Upper lobe of left lung (tissue), 6 donors: ENCODE measurements at regions not wholly inside any gene's neighbourhood (a gene's known extent, or its start where the extent isn't known, plus 50 kb on each side); places are given as distances from the start of the nearest gene placed in this dataset.

Experiments
- ATAC-seq, 2 donors: fragments of 200-7000 bp; cut with Tn5 transposase; one replicate each; pipeline ENCODE4 v1.9.1; 2022; ENCODE audit warnings: mild to moderate bottlenecking in 2 of 2, moderate library complexity in 2 of 2; ENCODE audit not compliant: low FRiP score in 2 of 2
- DNase-seq, 2 donors: peaks; one replicate each; pipeline ENCODE4 v3.0.0-alpha.2; 2019 to 2020
- H3K27ac ChIP-seq, 4 donors: fragments of 200-600 bp; sonication (generic); one replicate each; pipeline ENCODE4 v1.5.1; 2016 to 2019
- H3K27me3 ChIP-seq, 4 donors: fragments of 200-600 bp; sonication (generic); one replicate each; pipeline ENCODE4 v1.5.1; 2017 to 2019
- H3K36me3 ChIP-seq, 4 donors: fragments of 200-600 bp; sonication (generic); one replicate each; pipeline ENCODE4 v1.5.1; 2016 to 2019
- H3K4me1 ChIP-seq, 4 donors: fragments of 200-600 bp; sonication (generic); one replicate each; pipeline ENCODE4 v1.5.1; 2018 to 2019
- H3K4me3 ChIP-seq, 4 donors: fragments of 200-600 bp; sonication (generic); one replicate each; pipeline ENCODE4 v1.5.1; 2017 to 2019; ENCODE audit warnings: mild to moderate bottlenecking in 2 of 4, moderate library complexity in 1 of 4
- H3K9me3 ChIP-seq, 4 donors: fragments of 200-600 bp; sonication (generic); one replicate each; pipeline ENCODE4 v1.5.1; 2018 to 2019
- CTCF ChIP-seq, 6 experiments: fragments of 450-650 bp in 4 of 6; fragments of 200-600 bp in 2 of 6; sonication (generic) in 2 of 6; IDR thresholded peaks; one replicate each; pipeline ENCODE4 v1.5.1; 2016 to 2019; ENCODE audit warnings: antibody characterized with exemption in 6 of 6
- EP300 ChIP-seq, 4 donors: sonication (generic); formaldehyde crosslinking; IDR thresholded peaks; one replicate each; pipeline ENCODE4 v1.5.1; 2017; ENCODE audit warnings: antibody characterized with exemption in 4 of 4, control low read depth in 2 of 4
- POLR2A ChIP-seq, 4 donors: fragments of 450-650 bp; IDR thresholded peaks; one replicate each; pipeline ENCODE4 v1.5.1; 2016 to 2017; ENCODE audit warnings: antibody characterized with exemption in 4 of 4, mild to moderate bottlenecking in 2 of 4
- POLR2AphosphoS5 ChIP-seq, 2 donors: sonication (generic); formaldehyde crosslinking; IDR thresholded peaks; one replicate each; pipeline ENCODE4 v1.5.1; 2017; ENCODE audit warnings: antibody characterized with exemption in 2 of 2
- WGBS, 2 donors: methylation state at CpG; one replicate each; pipeline ENCODE4 v1.1.5; 2017 to 2018; 5-methylcytosine and 5-hydroxymethylcytosine counted together
- donor health status: DM: no; HTN: no; CAD: no; lungs with moderate emphysema.
- donor health status: DM: no; HTN: yes; CAD: no; lungs with severe emphysema.

DNA sequence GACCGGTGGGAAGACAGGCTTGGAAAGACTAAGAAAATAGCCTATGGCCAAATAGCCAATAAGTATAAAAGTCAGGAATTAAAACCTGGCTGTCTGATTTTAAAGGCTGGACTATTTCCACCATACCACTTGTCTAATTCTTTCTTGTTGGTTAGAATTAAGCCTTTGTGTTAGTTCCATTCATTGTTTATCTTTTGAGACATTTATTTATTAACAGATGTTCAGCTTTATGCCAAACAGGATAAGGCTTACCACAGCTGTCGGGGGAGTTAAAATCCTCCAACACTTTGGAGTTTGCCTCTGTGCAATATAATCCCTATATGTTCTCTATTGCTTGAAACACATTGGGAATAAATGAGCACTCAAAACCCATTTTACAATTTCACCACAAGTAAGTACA lies 208.3 kb downstream of the TMEM200A start:
- WGBS, 2 donors, result 41 to 45% methylated on average over 2 of the region's 2 CpGs
- DNase-seq (no peak), ATAC-seq (no peak)
- Histone ChIP-seq H3K4me3 (no peak overlapping the region), H3K9me3 (no peaks in the 10 kb centered on the region), H3K27me3 (no peaks in the 10 kb centered on the region), H3K4me1 (no peaks in the 10 kb centered on the region), H3K27ac (no peak overlapping the region), H3K36me3 (no peaks in the 10 kb centered on the region)
- TF ChIP-seq EP300 (IDR thresholded peaks at IDR 0.05) (no peak), POLR2AphosphoS5 (IDR thresholded peaks at IDR 0.05) (no peak), CTCF (IDR thresholded peaks at IDR 0.05) (no peak), POLR2A (IDR thresholded peaks at IDR 0.05) (no peak)

DNA sequence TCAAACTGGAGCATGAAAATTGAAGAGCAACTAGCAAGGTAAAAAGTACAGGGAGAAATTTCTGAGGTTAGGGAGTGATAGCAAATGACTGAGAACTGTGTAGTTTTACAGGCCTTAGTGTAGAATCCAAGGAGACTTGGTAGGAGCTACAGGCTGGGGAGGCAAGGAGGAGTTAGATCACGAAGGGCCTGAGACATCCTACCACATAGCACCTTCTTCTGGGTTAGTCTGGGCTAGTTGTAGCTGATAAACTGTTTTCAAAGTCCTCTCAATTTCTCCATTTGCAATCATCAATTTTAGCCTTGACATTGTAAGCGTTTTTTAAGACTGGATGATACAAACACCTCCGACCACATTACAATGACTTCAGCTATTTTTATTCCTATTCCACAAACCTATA lies 209.7 kb downstream of the TMEM200A start:
- Histone ChIP-seq H3K4me3 (no peak overlapping the region), H3K4me1 (no peaks in the 10 kb centered on the region), H3K27me3 (no peaks in the 10 kb centered on the region), H3K36me3 (no peaks in the 10 kb centered on the region), H3K9me3 (no peaks in the 10 kb centered on the region), H3K27ac (no peak overlapping the region)
- TF ChIP-seq POLR2AphosphoS5 (IDR thresholded peaks at IDR 0.05) (no peak), CTCF (IDR thresholded peaks at IDR 0.05) (no peak), EP300 (IDR thresholded peaks at IDR 0.05) (no peak), POLR2A (IDR thresholded peaks at IDR 0.05) (no peak)
- DNase-seq (no peak), ATAC-seq (no peak)
- WGBS, 2 donors, result 66 to 77% methylated on average over 3 of the region's 3 CpGs

- ATAC-seq (no peak), DNase-seq (no peak)
- 51 to 68% methylated on average over 2 of the region's 2 CpGs for WGBS, 2 donors
These were observed 210.2 kb downstream of the TMEM200A start for GRCh38 chr6:130575971-130576370.

DNA sequence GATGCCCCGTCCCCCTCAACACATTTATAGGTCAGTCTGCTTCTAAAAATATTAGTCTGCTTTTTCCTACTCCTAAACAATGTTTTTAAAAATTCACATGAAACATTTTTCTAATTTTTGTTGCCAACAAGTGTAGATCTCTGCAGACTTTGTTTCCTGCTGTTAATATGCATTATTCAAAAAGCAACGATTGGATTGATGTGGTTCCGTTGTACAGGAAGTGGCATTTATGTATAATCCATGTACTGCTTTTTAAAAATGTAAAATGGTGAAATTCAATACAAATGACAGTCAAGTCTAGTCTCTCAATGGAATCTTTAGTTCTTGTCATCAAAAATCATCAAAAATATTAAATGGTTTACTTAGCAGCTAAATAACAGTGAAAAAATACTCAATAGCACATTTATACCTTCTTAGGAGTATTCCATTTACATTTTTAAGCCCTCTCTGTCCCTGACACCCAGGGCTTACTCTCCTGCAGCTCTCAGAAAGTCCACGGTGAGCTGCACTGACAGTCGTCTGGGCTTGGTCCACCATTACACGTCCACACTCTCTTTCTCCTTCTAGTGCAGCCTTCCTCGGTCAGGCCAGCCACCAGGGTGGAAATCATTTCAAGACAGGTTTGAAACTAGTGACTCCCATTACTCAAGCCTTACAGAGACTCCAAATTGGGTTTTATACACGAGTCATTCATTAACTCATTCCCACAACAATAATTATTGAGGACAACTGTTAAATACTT lies 211.5 kb downstream of the TMEM200A start:
- Histone ChIP-seq H3K27me3 (no peaks in the 10 kb centered on the region), H3K27ac (no peak overlapping the region), H3K4me3 (no peak overlapping the region), H3K9me3 (no peaks in the 10 kb centered on the region), H3K36me3 (no peaks in the 10 kb centered on the region), H3K4me1 (no peaks in the 10 kb centered on the region)
- DNase-seq, result no peak
- no peak for ATAC-seq
- no peak for TF ChIP-seq POLR2A (IDR thresholded peaks at IDR 0.05)
- no peak for TF ChIP-seq POLR2AphosphoS5 (IDR thresholded peaks at IDR 0.05)
- no peak for TF ChIP-seq EP300 (IDR thresholded peaks at IDR 0.05)
- TF ChIP-seq CTCF (IDR thresholded peaks at IDR 0.05), result no peak
- WGBS, 2 donors, result 57 to 74% methylated on average over 8 of the region's 8 CpGs

More at GRCh38 chr6:130575971-130576370, 210.2 kb downstream of the TMEM200A start:
- no peaks in the 10 kb centered on the region for H3K9me3 ChIP-seq
- TF ChIP-seq EP300 (IDR thresholded peaks at IDR 0.05) (no peak), POLR2AphosphoS5 (IDR thresholded peaks at IDR 0.05) (no peak), CTCF (IDR thresholded peaks at IDR 0.05) (no peak), POLR2A (IDR thresholded peaks at IDR 0.05) (no peak)
- no peak overlapping the region for H3K4me3 ChIP-seq
- H3K36me3 ChIP-seq, result no peaks in the 10 kb centered on the region
- H3K27ac ChIP-seq, result no peak overlapping the region
- H3K27me3 ChIP-seq, result no peaks in the 10 kb centered on the region
- no peaks in the 10 kb centered on the region for H3K4me1 ChIP-seq

GRCh38 chr6:130578713-130579112 lies 212.9 kb downstream of the TMEM200A start:
- Histone ChIP-seq H3K27ac (no peak overlapping the region), H3K27me3 (no peaks in the 10 kb centered on the region), H3K9me3 (no peaks in the 10 kb centered on the region), H3K4me1 (no peaks in the 10 kb centered on the region), H3K4me3 (no peak overlapping the region), H3K36me3 (no peaks in the 10 kb centered on the region)
- 82 to 93% methylated on average over 3 of the region's 3 CpGs for WGBS, 2 donors
- ATAC-seq, result no peak
- no peak for DNase-seq
- TF ChIP-seq CTCF (IDR thresholded peaks at IDR 0.05), result no peak
- no peak for TF ChIP-seq POLR2A (IDR thresholded peaks at IDR 0.05)
- no peak for TF ChIP-seq POLR2AphosphoS5 (IDR thresholded peaks at IDR 0.05)
- TF ChIP-seq EP300 (IDR thresholded peaks at IDR 0.05), result no peak
